Esophagus muscularis mucosa (tissue), 3 donors: ENCODE measurements at regions not wholly inside any gene's neighbourhood (a gene's known extent, or its start where the extent isn't known, plus 50 kb on each side); places are given as distances from the start of the nearest gene placed in this dataset.

ENCODE experiments used
- CTCF ChIP-seq, 3 experiments: fragments of 200-600 bp in 2 of 3; fragments of 450-650 bp in 1 of 3; sonication (generic) in 2 of 3; IDR thresholded peaks; one replicate each; pipeline ENCODE4 v1.5.1; 2017 to 2019; ENCODE audit warnings: antibody characterized with exemption in 3 of 3, mild to moderate bottlenecking in 2 of 3, moderate library complexity in 1 of 3
- POLR2AphosphoS5 ChIP-seq, 2 donors: sonication (generic); formaldehyde crosslinking; IDR thresholded peaks; one replicate each; pipeline ENCODE4 v1.6.1; 2017; ENCODE audit warnings: antibody characterized with exemption in 2 of 2

GRCh38 chr6:166705069-166705468, 78.0 kb upstream of the RPS6KA2 start:
- no peak for TF ChIP-seq CTCF (IDR thresholded peaks at IDR 0.05)
- TF ChIP-seq POLR2AphosphoS5 (IDR thresholded peaks at IDR 0.05): no peak
